Mesodermal cell (in vitro differentiated cells): ENCODE measurements at regions not wholly inside any gene's neighbourhood (a gene's known extent, or its start where the extent isn't known, plus 50 kb on each side); places are given as distances from the start of the nearest gene placed in this dataset.

Experiments used
- H3K27ac ChIP-seq: 2 replicates; pipeline ENCODE4 v1.7.0; 2013; ENCODE audit warnings: mild to moderate bottlenecking, low read depth, low read length, moderate library complexity; ENCODE audit not compliant: severe bottlenecking
- H3K36me3 ChIP-seq: 2 replicates; pipeline ENCODE4 v1.7.1; 2013; ENCODE audit warnings: mild to moderate bottlenecking, low read length, moderate library complexity; ENCODE audit not compliant: control insufficient read depth, insufficient read depth
- H3K4me1 ChIP-seq: one replicate; pipeline ENCODE4 v1.7.1; 2013; ENCODE audit warnings: mild to moderate bottlenecking, low read length; ENCODE audit not compliant: insufficient read depth, control insufficient read depth, poor library complexity, severe bottlenecking
- H3K4me3 ChIP-seq: 2 replicates; pipeline ENCODE4 v1.7.0; 2013; ENCODE audit warnings: low read length, control low read depth, mild to moderate bottlenecking; ENCODE audit not compliant: insufficient read depth, poor library complexity, severe bottlenecking; ENCODE audit errors: extremely low read depth
- H3K9me3 ChIP-seq: 2 replicates; pipeline ENCODE4 v1.7.1; 2013; ENCODE audit warnings: mild to moderate bottlenecking, low read length, moderate library complexity; ENCODE audit not compliant: control insufficient read depth
- WGBS, 2 experiments: methylation state at CpG; one replicate each; pipeline ENCODE4 v1.1.5; 2013; ENCODE audit warnings: missing lambda C conversion rate in 2 of 2; ENCODE audit not compliant: insufficient coverage in 2 of 2; 5-methylcytosine and 5-hydroxymethylcytosine counted together

DNA sequence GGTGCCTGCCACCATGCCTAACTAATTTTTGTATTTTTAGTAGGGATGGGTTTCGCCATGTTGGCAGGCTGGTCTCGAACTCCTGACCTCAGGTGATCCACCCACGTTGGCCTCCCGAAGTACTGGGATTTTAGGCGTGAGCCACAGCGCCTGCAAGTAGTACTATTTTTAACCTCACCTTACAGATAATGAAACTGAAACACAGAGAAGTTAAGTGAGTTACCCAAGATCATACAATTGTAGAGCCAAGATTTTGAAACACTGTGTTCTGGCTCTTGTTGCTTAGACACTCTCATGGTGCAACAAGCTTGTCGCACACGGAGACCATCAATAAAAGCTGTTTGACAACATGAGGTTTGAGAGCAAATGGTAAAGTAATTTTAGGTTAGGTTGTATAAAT lies 159.1 kb upstream of the LMNTD1 start:
- H3K36me3 ChIP-seq, result no peaks in the 10 kb centered on the region
- H3K9me3 ChIP-seq, result peaks cover 18% of the 10 kb centered on the region
- 100% methylated on average over 2 of the region's 8 CpGs; no CpG with 5 or more reads in 1 of the 2 experiments for WGBS, 2 experiments
- no peak overlapping the region for H3K27ac ChIP-seq
- no peak overlapping the region for H3K4me3 ChIP-seq
- no peaks in the 10 kb centered on the region for H3K4me1 ChIP-seq

DNA sequence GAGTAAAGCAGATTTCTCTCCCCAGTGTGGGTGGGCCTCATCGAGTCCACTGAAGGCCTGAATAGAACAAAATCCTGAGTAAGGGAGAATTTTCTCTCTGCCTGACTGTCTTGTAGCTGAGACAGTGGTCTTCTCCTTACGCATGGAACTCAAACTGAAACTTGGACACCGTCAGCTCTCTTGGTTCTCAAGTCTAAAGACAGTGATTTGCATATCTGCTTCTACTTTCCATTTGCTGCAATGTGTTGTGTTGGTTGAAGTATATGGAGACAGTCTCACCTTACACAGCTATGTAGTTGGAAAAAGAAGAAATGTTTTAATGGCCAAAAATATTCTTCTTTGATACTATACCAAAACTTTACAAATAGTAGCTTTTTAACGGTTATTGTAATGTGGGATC lies 160.2 kb upstream of the LMNTD1 start:
- Histone ChIP-seq H3K27ac (no peak overlapping the region), H3K36me3 (no peaks in the 10 kb centered on the region), H3K9me3 (peaks cover 7% of the 10 kb centered on the region), H3K4me1 (no peaks in the 10 kb centered on the region), H3K4me3 (no peak overlapping the region)
- WGBS, 2 experiments, result 92 to 100% methylated on average over 1 to 2 of the region's 4 CpGs

DNA sequence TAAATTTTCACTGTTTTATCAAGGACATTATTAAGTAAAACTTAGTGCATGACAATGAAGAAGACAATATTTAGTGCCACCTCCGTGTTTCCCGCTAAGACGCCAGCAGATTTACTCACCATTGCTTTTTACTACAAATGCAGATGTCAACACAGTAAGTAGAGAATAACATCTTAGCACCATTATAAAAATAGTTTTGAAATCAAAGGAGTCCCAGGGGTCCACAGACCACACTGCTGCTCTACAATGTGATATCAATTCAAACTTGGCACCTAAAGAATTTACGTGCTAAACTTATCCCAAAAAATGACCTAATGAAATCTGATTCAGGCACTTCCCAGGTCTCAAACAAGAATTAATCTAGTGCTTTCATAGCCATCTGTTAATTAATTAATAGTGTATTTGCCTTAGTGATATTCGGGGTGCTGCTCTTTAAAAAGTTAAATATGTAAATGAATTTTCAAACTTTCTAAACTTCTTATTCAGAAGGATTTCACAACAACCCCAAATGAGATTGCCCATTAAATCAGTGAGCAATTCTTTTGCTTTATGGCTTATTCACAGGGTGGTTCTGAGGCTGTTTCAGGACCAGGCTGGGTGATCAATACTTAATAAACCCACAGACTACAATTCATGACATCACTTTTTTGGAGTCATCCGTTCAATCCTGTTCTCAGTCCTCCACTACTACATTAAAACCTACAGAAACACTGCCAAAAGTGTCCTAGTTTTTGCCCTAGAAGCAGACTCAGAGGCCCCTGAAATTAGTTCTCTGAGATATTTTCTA lies 161.3 kb upstream of the LMNTD1 start:
- Histone ChIP-seq H3K27ac (no peak overlapping the region), H3K36me3 (no peaks in the 10 kb centered on the region)

GRCh38 chr12:25715102-25715501 lies 162.0 kb upstream of the LMNTD1 start:
- WGBS, 2 experiments, result 100% methylated on average over 1 of the region's 3 CpGs; no CpG with 5 or more reads in 1 of the 2 experiments
- Histone ChIP-seq H3K9me3 (peaks cover 7% of the 10 kb centered on the region), H3K4me3 (no peak overlapping the region), H3K36me3 (no peaks in the 10 kb centered on the region), H3K4me1 (no peaks in the 10 kb centered on the region), H3K27ac (no peak overlapping the region)

More for the DNA sequence above, 161.3 kb upstream of the LMNTD1 start:
- WGBS, 2 experiments, result 95 to 100% methylated on average over 1 to 4 of the region's 6 CpGs
- no peaks in the 10 kb centered on the region for H3K4me1 ChIP-seq
- H3K4me3 ChIP-seq, result no peak overlapping the region
- H3K9me3 ChIP-seq, result peaks cover 7% of the 10 kb centered on the region

GRCh38 chr12:25716842-25717241 lies 163.8 kb upstream of the LMNTD1 start:
- Histone ChIP-seq H3K4me3 (no peak overlapping the region), H3K9me3 (no peaks in the 10 kb centered on the region), H3K27ac (no peak overlapping the region), H3K4me1 (no peaks in the 10 kb centered on the region), H3K36me3 (no peaks in the 10 kb centered on the region)

- Histone ChIP-seq H3K9me3 (no peaks in the 10 kb centered on the region), H3K36me3 (no peaks in the 10 kb centered on the region), H3K4me1 (no peaks in the 10 kb centered on the region), H3K27ac (no peak overlapping the region), H3K4me3 (no peak overlapping the region)
- 98 to 100% methylated on average over 2 to 3 of the region's 4 CpGs for WGBS, 2 experiments
Observed at GRCh38 chr12:25717552-25717951, 164.5 kb upstream of the LMNTD1 start.

GRCh38 chr12:25718081-25718731 lies 165.1 kb upstream of the LMNTD1 start:
- Histone ChIP-seq H3K27ac (no peak overlapping the region), H3K4me3 (no peak overlapping the region), H3K4me1 (no peaks in the 10 kb centered on the region), H3K9me3 (no peaks in the 10 kb centered on the region), H3K36me3 (no peaks in the 10 kb centered on the region)
- WGBS, 2 experiments, result 59 to 70% methylated on average over 2 of the region's 2 CpGs

DNA sequence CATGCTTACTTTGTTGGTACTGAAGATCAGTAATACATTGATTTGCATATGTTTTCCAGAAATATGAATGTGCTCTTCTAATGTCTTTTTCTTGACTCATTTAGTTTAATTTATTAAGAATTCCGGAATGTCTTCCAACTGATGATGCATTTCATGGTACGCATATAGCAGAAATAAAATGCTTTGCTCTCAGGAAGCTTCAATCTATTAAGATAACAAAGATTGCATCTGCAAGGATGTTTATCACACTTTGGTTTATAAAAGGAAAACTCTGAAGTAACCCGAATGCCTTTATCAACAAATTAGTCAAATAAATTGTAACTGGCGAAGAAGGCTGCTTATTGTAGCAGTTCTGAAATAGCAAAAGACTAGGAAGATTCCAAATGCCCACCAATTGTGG lies 166.4 kb upstream of the LMNTD1 start:
- H3K4me3 ChIP-seq, result no peak overlapping the region
- H3K9me3 ChIP-seq, result no peaks in the 10 kb centered on the region
- no peaks in the 10 kb centered on the region for H3K4me1 ChIP-seq
- no peaks in the 10 kb centered on the region for H3K36me3 ChIP-seq
- no peak overlapping the region for H3K27ac ChIP-seq
- WGBS, 2 experiments, result 100% methylated on average over 1 of the region's 4 CpGs; no CpG with 5 or more reads in 1 of the 2 experiments

- Histone ChIP-seq H3K4me3 (no peak overlapping the region), H3K9me3 (no peaks in the 10 kb centered on the region), H3K27ac (no peak overlapping the region), H3K36me3 (no peaks in the 10 kb centered on the region), H3K4me1 (no peaks in the 10 kb centered on the region)
- WGBS, 2 experiments, result no CpG with 5 or more reads among the region's 1 CpG
Observed at GRCh38 chr12:25723336-25723735, 170.3 kb upstream of the LMNTD1 start.

DNA sequence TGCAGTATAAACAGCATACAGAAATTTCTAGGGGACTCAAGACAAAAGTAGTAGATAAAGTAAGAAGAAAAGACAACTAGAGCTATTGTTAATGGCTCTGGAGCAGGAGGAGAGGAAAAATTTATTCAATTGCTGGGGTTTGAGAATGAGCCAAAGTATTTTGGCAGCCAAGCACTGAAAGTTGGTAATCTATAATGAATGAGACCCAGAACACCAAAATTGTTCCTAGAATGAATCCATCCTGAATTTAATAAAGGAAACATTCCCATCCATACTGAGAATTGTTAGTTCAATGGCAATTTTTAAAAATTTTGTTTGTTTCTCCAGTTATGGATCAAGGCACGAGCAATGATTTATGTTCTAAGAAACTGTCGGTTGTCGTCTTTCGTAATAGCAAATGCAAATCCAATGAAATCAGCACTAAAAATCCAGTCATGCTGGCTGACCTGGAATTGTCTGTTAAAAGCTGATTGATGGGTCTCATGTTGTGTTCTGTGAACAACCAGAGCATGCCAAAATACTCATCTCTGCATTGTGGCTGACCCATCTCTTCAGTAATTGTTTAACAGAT lies 170.9 kb upstream of the LMNTD1 start:
- Histone ChIP-seq H3K4me1 (no peaks in the 10 kb centered on the region), H3K36me3 (no peaks in the 10 kb centered on the region), H3K9me3 (no peaks in the 10 kb centered on the region), H3K27ac (no peak overlapping the region), H3K4me3 (no peak overlapping the region)
- 72 to 89% methylated on average over 4 of the region's 4 CpGs for WGBS, 2 experiments

DNA sequence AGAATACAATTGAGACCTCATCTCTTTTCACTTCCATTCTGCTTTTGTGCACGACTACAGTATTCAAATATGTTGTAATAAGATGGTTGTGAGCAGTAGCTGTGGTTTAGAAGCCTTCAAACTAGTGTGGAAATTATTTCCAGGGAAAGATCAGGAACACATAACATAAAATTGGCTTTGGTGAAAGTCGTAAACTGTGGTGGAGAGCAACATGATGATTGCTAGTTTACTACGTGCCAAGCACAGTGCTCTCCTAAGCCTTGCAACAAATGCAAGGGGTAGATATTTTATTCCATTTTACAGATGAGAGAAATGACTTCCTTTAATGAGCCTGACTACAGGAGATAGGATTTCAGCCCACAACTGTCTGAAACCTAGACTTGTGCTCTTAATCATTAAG lies 172.4 kb upstream of the LMNTD1 start:
- H3K27ac ChIP-seq, result no peak overlapping the region
- 92% methylated on average over 2 of the region's 3 CpGs; no CpG with 5 or more reads in 1 of the 2 experiments for WGBS, 2 experiments

More for the DNA sequence above, 172.4 kb upstream of the LMNTD1 start:
- Histone ChIP-seq H3K9me3 (no peaks in the 10 kb centered on the region), H3K4me3 (no peak overlapping the region), H3K4me1 (peaks cover 5% of the 10 kb centered on the region), H3K36me3 (no peaks in the 10 kb centered on the region)
